ENCODE measurements at regions not wholly inside any gene's neighbourhood (a gene's known extent, or its start where the extent isn't known, plus 50 kb on each side); places are given as distances from the start of the nearest gene placed in this dataset.

GRCh38 chr7:63087575-63088190 lies 911.0 kb upstream of the ZNF722 start:
- TF ChIP-seq, protein P1, sequence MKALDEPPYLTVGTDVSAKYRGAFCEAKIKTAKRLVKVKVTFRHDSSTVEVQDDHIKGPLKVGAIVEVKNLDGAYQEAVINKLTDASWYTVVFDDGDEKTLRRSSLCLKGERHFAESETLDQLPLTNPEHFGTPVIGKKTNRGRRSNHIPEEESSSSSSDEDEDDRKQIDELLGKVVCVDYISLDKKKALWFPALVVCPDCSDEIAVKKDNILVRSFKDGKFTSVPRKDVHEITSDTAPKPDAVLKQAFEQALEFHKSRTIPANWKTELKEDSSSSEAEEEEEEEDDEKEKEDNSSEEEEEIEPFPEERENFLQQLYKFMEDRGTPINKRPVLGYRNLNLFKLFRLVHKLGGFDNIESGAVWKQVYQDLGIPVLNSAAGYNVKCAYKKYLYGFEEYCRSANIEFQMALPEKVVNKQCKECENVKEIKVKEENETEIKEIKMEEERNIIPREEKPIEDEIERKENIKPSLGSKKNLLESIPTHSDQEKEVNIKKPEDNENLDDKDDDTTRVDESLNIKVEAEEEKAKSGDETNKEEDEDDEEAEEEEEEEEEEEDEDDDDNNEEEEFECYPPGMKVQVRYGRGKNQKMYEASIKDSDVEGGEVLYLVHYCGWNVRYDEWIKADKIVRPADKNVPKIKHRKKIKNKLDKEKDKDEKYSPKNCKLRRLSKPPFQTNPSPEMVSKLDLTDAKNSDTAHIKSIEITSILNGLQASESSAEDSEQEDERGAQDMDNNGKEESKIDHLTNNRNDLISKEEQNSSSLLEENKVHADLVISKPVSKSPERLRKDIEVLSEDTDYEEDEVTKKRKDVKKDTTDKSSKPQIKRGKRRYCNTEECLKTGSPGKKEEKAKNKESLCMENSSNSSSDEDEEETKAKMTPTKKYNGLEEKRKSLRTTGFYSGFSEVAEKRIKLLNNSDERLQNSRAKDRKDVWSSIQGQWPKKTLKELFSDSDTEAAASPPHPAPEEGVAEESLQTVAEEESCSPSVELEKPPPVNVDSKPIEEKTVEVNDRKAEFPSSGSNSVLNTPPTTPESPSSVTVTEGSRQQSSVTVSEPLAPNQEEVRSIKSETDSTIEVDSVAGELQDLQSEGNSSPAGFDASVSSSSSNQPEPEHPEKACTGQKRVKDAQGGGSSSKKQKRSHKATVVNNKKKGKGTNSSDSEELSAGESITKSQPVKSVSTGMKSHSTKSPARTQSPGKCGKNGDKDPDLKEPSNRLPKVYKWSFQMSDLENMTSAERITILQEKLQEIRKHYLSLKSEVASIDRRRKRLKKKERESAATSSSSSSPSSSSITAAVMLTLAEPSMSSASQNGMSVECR (CRISPR knock-in tag; IDR thresholded peaks at IDR 0.05; ENCODE audit: borderline replicate concordance), result no peak
- TF ChIP-seq NR1H2 (CRISPR knock-in tag; IDR thresholded peaks at IDR 0.05) (no peak), CTCF (IDR thresholded peaks at IDR 0.05) (no peak), FOXJ3 (CRISPR knock-in tag; IDR thresholded peaks at IDR 0.05; ENCODE audit: borderline replicate concordance) (no peak), SP1 (CRISPR knock-in tag; conservative IDR thresholded peaks at IDR 0.05) (no peak), USF2 (CRISPR knock-in tag; IDR thresholded peaks at IDR 0.05) (no peak), AFF4 (CRISPR knock-in tag; IDR thresholded peaks at IDR 0.05; ENCODE audit: borderline replicate concordance) (no peak), ATF1 (CRISPR knock-in tag; IDR thresholded peaks at IDR 0.05) (no peak), MLX (CRISPR knock-in tag; IDR thresholded peaks at IDR 0.05) (no peak)
- TF ChIP-seq, protein P2, sequence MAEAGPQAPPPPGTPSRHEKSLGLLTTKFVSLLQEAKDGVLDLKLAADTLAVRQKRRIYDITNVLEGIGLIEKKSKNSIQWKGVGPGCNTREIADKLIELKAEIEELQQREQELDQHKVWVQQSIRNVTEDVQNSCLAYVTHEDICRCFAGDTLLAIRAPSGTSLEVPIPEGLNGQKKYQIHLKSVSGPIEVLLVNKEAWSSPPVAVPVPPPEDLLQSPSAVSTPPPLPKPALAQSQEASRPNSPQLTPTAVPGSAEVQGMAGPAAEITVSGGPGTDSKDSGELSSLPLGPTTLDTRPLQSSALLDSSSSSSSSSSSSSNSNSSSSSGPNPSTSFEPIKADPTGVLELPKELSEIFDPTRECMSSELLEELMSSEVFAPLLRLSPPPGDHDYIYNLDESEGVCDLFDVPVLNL (CRISPR knock-in tag; IDR thresholded peaks at IDR 0.05; ENCODE audit: borderline replicate concordance, low read depth), result no peak
- TF ChIP-seq, protein P3, sequence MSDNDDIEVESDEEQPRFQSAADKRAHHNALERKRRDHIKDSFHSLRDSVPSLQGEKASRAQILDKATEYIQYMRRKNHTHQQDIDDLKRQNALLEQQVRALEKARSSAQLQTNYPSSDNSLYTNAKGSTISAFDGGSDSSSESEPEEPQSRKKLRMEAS (CRISPR knock-in tag; IDR thresholded peaks at IDR 0.05), result no peak
- TF ChIP-seq, protein P4, sequence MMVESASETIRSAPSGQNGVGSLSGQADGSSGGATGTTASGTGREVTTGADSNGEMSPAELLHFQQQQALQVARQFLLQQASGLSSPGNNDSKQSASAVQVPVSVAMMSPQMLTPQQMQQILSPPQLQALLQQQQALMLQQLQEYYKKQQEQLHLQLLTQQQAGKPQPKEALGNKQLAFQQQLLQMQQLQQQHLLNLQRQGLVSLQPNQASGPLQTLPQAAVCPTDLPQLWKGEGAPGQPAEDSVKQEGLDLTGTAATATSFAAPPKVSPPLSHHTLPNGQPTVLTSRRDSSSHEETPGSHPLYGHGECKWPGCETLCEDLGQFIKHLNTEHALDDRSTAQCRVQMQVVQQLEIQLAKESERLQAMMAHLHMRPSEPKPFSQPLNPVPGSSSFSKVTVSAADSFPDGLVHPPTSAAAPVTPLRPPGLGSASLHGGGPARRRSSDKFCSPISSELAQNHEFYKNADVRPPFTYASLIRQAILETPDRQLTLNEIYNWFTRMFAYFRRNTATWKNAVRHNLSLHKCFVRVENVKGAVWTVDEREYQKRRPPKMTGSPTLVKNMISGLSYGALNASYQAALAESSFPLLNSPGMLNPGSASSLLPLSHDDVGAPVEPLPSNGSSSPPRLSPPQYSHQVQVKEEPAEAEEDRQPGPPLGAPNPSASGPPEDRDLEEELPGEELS (CRISPR knock-in tag; IDR thresholded peaks at IDR 0.05), result no peak
- TF ChIP-seq, protein P5, sequence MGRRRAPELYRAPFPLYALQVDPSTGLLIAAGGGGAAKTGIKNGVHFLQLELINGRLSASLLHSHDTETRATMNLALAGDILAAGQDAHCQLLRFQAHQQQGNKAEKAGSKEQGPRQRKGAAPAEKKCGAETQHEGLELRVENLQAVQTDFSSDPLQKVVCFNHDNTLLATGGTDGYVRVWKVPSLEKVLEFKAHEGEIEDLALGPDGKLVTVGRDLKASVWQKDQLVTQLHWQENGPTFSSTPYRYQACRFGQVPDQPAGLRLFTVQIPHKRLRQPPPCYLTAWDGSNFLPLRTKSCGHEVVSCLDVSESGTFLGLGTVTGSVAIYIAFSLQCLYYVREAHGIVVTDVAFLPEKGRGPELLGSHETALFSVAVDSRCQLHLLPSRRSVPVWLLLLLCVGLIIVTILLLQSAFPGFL (CRISPR knock-in tag; IDR thresholded peaks at IDR 0.05; ENCODE audit: borderline replicate concordance), result no peak

Measured in WTC11 (cell line).